Karpas-422 (cell line): ENCODE measurements at regions not wholly inside any gene's neighbourhood (a gene's known extent, or its start where the extent isn't known, plus 50 kb on each side); places are given as distances from the start of the nearest gene placed in this dataset.
"Not testable (repeated sequence)": the region's sequence is repeated elsewhere in the genome, so short reads cannot be mapped to it uniquely, and the experiment has no call there.

ENCODE experiments used
- DNase-seq: peaks from one replicate; pipeline ENCODE4 v3.0.0-alpha.2; 2015
- H2AFZ ChIP-seq: fragments of 200-600 bp; sonication (generic); 2 replicates; pipeline ENCODE4 v1.6.1; 2014; ENCODE audit warnings: antibody characterized with exemption, low read length, mixed read lengths
- H3K27ac ChIP-seq: fragments of 200-600 bp; sonication (generic); 2 replicates; pipeline ENCODE4 v1.5.1; 2014; ENCODE audit warnings: mild to moderate bottlenecking, low read length, moderate library complexity
- H3K27me3 ChIP-seq: fragments of 200-600 bp; sonication (generic); 2 replicates; pipeline ENCODE4 v1.6.1; 2014; ENCODE audit warnings: low read length, mixed read lengths
- H3K36me3 ChIP-seq: fragments of 200-600 bp; sonication (generic); 2 replicates; pipeline ENCODE4 v1.6.1; 2014; ENCODE audit warnings: low read length, mixed read lengths; ENCODE audit not compliant: insufficient read depth
- H3K4me1 ChIP-seq: fragments of 200-600 bp; sonication (generic); 2 replicates; pipeline ENCODE4 v1.6.1; 2014; ENCODE audit warnings: mild to moderate bottlenecking, low read length, mixed read lengths
- H3K4me2 ChIP-seq: fragments of 200-600 bp; sonication (generic); 2 replicates; pipeline ENCODE4 v1.6.1; 2014; ENCODE audit warnings: low read length, low read depth, mild to moderate bottlenecking; ENCODE audit not compliant: poor library complexity, severe bottlenecking
- H3K4me3 ChIP-seq: fragments of 200-600 bp; sonication (generic); 2 replicates; pipeline ENCODE4 v1.5.1; 2014; ENCODE audit warnings: mild to moderate bottlenecking, antibody characterized with exemption, low read length, mixed read lengths
- H3K79me2 ChIP-seq: fragments of 200-600 bp; sonication (generic); 2 replicates; pipeline ENCODE4 v1.6.1; 2014; ENCODE audit warnings: mild to moderate bottlenecking, low read length, mixed read lengths
- H3K9ac ChIP-seq: fragments of 200-600 bp; sonication (generic); 2 replicates; pipeline ENCODE4 v1.6.0; 2014; ENCODE audit warnings: low read length
- H3K9me2 ChIP-seq: fragments of 200-600 bp; sonication (generic), shearing (Covaris generic); replicated peaks from 2 replicates; pipeline ENCODE4 v1.6.0; 2014; ENCODE audit warnings: mild to moderate bottlenecking, low read length, moderate library complexity; ENCODE audit not compliant: insufficient read depth
- H3K9me3 ChIP-seq: fragments of 300-700, 200-600 bp; sonication (generic); 2 replicates; pipeline ENCODE4 v1.6.1; 2014; ENCODE audit warnings: low read length, mixed read lengths
- H4K20me1 ChIP-seq: fragments of 200-600 bp; sonication (generic); 2 replicates; pipeline ENCODE4 v1.6.1; 2014; ENCODE audit warnings: mild to moderate bottlenecking, antibody characterized with exemption, low read length, low read depth; ENCODE audit not compliant: insufficient read depth

DNA sequence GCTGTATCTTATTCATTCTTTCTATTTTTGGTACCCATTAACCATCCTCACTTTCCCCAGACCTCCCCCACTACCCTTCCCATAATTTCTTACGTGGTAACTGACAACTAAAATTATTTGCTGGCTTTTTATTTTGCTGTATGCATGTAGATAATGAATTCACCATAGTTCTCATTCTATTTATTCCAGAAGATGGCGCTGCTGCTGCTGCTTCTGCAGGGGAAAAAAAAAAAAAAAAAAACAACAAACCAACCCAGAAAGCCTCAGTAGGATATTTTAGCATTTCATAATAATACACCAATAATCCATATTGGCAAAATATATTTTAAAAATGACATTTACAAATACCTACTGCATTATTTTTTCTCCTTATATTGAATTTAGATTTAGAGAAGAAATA is 416.6 kb upstream of the MAGEB18 start:
- DNase-seq: peak; percentile 69
- no peak overlapping the region for H2AFZ ChIP-seq
- no peak overlapping the region for H3K4me3 ChIP-seq

DNA sequence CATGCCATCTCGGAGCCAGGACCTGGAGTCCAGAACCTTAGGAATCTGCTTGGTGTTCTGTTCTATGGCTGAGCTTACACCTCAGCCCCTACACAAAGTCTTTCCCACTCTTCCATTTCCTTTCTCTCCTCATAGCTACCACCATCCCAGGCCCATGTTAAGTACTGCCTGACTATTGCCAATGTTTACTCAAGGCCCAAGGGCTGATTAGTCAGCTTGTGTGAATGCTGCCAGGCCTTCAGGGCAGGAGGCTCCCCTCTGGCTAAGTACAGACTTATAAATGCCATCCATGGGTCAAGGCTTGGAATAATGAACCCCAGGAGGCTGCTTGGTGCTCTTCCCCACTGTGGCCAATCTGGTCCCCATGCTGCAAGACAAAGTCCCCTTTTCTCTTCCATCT is 411.6 kb upstream of the MAGEB18 start:
- no peak overlapping the region for H3K27ac ChIP-seq
- H3K9me3 ChIP-seq: no peaks in the 10 kb centered on the region
- no peak for DNase-seq
- H3K36me3 ChIP-seq: no peaks in the 10 kb centered on the region
- no peak overlapping the region for H3K9ac ChIP-seq
- no peaks in the 10 kb centered on the region for H3K79me2 ChIP-seq
- H4K20me1 ChIP-seq: no peaks in the 10 kb centered on the region
- H3K4me1 ChIP-seq: no peaks in the 10 kb centered on the region
- no peaks in the 10 kb centered on the region for H3K9me2 ChIP-seq
- no peak overlapping the region for H3K4me2 ChIP-seq
- no peaks in the 10 kb centered on the region for H3K27me3 ChIP-seq
- no peak overlapping the region for H2AFZ ChIP-seq
- H3K4me3 ChIP-seq: no peak overlapping the region

More for the DNA sequence above, 416.6 kb upstream of the MAGEB18 start:
- Histone ChIP-seq H4K20me1 (no peaks in the 10 kb centered on the region), H3K9me3 (no peaks in the 10 kb centered on the region), H3K27me3 (no peaks in the 10 kb centered on the region), H3K4me2 (no peak overlapping the region), H3K9me2 (no peaks in the 10 kb centered on the region), H3K9ac (no peak overlapping the region), H3K36me3 (no peaks in the 10 kb centered on the region), H3K4me1 (no peaks in the 10 kb centered on the region), H3K27ac (no peak overlapping the region), H3K79me2 (no peaks in the 10 kb centered on the region)

DNA sequence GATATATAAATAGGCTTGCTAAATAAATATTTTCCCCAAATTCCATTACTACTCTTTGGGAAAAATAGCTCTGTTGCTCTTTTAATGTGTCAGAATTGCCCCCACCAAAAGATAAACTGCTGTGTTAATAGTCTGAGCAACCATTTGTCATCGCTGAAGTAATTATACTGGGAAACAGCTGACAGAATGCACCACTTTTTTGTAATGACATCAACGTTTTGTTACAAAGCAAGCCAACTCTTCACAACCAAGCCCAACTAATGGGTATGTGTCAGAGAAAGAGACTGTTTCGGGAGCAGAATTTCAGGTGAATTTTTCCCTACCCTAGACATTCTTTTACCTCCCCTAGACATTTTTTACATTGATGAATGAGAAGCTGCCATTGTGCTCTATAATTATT is 405.0 kb upstream of the MAGEB18 start:
- Histone ChIP-seq H3K4me3 (no peak overlapping the region), H2AFZ (no peak overlapping the region)
- DNase-seq: no peak

DNA sequence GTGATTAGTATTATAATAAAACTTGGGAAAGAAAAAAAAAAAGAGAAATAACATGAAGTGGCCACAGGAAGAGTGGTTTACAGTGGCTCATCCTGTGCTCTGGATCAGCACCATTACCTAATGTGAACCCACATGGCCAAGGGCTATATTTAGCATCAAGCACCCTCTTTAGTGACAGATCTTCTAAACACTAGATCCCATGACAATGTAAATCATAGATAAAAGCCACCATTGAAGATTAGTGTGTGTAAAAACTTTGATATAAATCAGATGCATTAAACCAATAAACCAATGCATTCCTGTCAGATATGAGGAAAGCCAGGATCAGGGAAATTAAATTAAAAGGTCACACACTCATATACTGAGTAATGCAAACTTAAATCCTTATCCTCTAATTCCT is 400.6 kb upstream of the MAGEB18 start:
- no peak overlapping the region for H3K4me3 ChIP-seq
- no peak overlapping the region for H3K9ac ChIP-seq
- H2AFZ ChIP-seq: no peak overlapping the region
- H4K20me1 ChIP-seq: no peaks in the 10 kb centered on the region
- H3K79me2 ChIP-seq: no peaks in the 10 kb centered on the region
- H3K27me3 ChIP-seq: no peaks in the 10 kb centered on the region
- no peaks in the 10 kb centered on the region for H3K4me1 ChIP-seq
- no peak overlapping the region for H3K4me2 ChIP-seq
- no peak for DNase-seq
- no peak overlapping the region for H3K27ac ChIP-seq
- no peaks in the 10 kb centered on the region; the same call in 1 of the 2 replicates for H3K9me3 ChIP-seq
- no peaks in the 10 kb centered on the region for H3K9me2 ChIP-seq
- H3K36me3 ChIP-seq: no peaks in the 10 kb centered on the region

More for the DNA sequence above, 405.0 kb upstream of the MAGEB18 start:
- Histone ChIP-seq H3K4me1 (no peaks in the 10 kb centered on the region), H4K20me1 (no peaks in the 10 kb centered on the region), H3K27ac (no peak overlapping the region), H3K9me3 (no peaks in the 10 kb centered on the region), H3K9ac (no peak overlapping the region), H3K27me3 (no peaks in the 10 kb centered on the region), H3K79me2 (no peaks in the 10 kb centered on the region), H3K9me2 (no peaks in the 10 kb centered on the region), H3K4me2 (no peak overlapping the region), H3K36me3 (no peaks in the 10 kb centered on the region)

DNA sequence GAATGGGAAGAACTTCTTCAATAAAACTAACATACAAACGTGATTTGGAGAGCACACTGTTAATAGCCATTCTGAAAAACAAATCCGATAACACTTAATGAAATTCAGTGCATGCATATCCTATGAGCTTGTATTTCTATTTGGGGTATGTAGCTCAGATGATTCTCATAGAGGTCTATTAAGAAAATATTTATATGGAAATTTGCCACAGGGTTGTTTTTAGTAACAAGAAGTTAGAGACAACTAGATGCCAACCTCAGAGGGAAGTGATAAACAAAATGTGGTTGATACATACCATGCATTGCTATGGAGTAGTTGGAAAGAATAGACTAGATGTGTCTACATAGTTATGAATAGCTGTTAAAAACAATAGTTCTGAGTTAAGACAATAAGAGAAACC is 395.8 kb upstream of the MAGEB18 start:
- Histone ChIP-seq H3K27ac (no peak overlapping the region), H3K36me3 (no peaks in the 10 kb centered on the region), H3K4me1 (no peaks in the 10 kb centered on the region)

DNA sequence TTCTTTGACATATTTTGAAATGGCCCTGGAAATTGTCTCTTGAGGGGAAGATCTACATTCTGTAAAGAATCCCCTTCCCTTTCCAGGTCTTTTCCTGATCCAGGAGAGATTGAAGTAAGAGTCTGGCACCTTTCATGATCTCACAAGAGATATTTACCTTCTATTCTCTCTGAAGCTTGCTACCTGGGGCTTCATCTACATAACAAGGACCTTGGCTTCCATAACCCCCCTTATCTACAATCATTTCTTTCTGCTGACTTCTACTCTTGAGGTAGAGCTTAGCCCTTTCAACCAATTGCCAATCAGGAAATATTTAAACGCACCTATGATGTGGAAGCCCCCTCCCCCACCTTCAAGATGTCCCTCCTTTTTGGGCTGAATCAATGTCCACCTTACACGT is 383.7 kb upstream of the MAGEB18 start:
- Histone ChIP-seq H3K4me2 (no peak overlapping the region), H3K9me3 (peaks cover 3% of the 10 kb centered on the region), H4K20me1 (no peaks in the 10 kb centered on the region), H3K79me2 (no peaks in the 10 kb centered on the region), H3K36me3 (no peaks in the 10 kb centered on the region), H3K9me2 (no peaks in the 10 kb centered on the region), H3K27ac (no peak overlapping the region), H3K4me3 (no peak overlapping the region), H3K9ac (no peak overlapping the region), H3K27me3 (no peaks in the 10 kb centered on the region), H2AFZ (no peak overlapping the region), H3K4me1 (no peaks in the 10 kb centered on the region)
- no peak for DNase-seq

More for the DNA sequence above, 395.8 kb upstream of the MAGEB18 start:
- Histone ChIP-seq H3K4me3 (no peak overlapping the region), H4K20me1 (no peaks in the 10 kb centered on the region), H3K9me2 (no peaks in the 10 kb centered on the region), H3K9me3 (peaks cover 4% of the 10 kb centered on the region; the same call in 1 of the 2 replicates), H3K79me2 (no peaks in the 10 kb centered on the region), H2AFZ (no peak overlapping the region), H3K4me2 (no peak overlapping the region), H3K27me3 (no peaks in the 10 kb centered on the region), H3K9ac (no peak overlapping the region)
- DNase-seq: no peak

DNA sequence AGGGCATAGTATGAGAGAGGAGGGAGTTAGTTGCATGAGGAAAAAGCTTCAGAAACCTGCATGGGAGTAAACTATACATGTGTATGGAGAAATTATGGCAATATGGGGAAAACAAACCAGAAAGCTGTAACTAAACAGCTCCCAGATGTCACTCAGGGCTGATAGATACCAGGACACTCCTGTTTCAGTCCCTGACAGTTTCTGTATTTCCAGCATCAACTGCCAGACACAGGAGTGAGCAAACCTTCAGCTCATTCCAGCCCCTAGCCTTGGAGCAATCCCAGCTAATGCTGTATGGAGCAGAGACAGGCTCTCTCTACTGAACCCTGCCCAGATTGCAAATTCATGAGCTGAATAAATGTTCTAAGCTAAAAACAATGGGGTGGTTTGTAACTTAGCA is 382.9 kb upstream of the MAGEB18 start:
- Histone ChIP-seq H3K36me3 (no peaks in the 10 kb centered on the region), H3K4me3 (no peak overlapping the region), H3K4me1 (no peaks in the 10 kb centered on the region), H3K27me3 (no peaks in the 10 kb centered on the region), H4K20me1 (no peaks in the 10 kb centered on the region), H2AFZ (no peak overlapping the region), H3K27ac (no peak overlapping the region), H3K9me2 (no peaks in the 10 kb centered on the region), H3K9ac (no peak overlapping the region), H3K9me3 (no peaks in the 10 kb centered on the region; the same call in none of the 2 replicates), H3K79me2 (no peaks in the 10 kb centered on the region), H3K4me2 (no peak overlapping the region)
- DNase-seq: no peak

DNA sequence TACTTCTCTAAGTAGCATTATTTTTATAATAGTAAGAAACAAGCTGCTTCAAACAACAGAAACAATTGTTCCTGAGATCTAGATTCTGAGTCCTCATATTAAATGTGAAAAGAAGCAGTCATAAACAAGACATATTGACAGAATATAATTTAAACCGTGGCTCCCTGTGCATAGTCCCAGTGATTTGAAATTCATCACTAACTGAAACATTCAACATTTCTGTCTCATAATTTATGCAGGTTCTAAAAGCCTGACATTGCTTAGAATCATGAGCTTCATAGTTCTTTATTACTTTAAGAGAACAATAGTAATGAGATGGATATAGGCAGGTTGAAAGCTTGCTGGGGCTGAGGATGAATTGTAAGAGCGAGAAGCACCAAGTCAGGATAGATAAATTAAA is 375.5 kb upstream of the MAGEB18 start:
- H3K4me3 ChIP-seq: no peak overlapping the region
- H3K9me2 ChIP-seq: no peaks in the 10 kb centered on the region
- no peaks in the 10 kb centered on the region for H3K79me2 ChIP-seq
- no peak overlapping the region for H3K27ac ChIP-seq
- no peak overlapping the region for H2AFZ ChIP-seq
- H3K36me3 ChIP-seq: no peaks in the 10 kb centered on the region
- no peaks in the 10 kb centered on the region for H3K27me3 ChIP-seq
- H3K9me3 ChIP-seq: peaks cover 13% of the 10 kb centered on the region; the same call in 1 of the 2 replicates
- no peak overlapping the region for H3K9ac ChIP-seq
- no peaks in the 10 kb centered on the region for H4K20me1 ChIP-seq
- H3K4me2 ChIP-seq: no peak overlapping the region
- H3K4me1 ChIP-seq: no peaks in the 10 kb centered on the region
- DNase-seq: no peak

DNA sequence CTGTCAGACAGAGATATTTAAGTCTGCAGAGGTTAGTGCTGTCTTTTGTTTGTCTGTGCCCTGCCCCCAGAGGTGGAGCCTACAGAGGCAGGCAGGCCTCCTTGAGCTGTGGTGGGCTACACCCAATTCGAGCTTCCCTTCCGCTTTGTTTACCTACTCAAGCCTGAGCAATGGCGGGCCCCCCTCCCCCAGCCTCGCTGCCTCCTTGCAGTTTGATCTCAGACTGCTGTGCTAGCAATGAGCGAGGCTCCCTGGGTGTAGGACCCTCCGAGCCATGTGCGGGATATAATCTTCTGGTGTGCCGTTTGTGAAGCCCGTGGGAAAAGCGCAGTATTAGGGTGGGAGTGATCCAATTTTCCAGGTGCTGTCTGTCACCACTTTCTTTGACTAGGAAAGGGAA is 366.3 kb upstream of the MAGEB18 start:
- H2AFZ ChIP-seq, H3K4me3 ChIP-seq, H3K9me2 ChIP-seq, H3K4me1 ChIP-seq, H3K79me2 ChIP-seq, H3K27me3 ChIP-seq, H3K4me2 ChIP-seq, H3K9ac ChIP-seq, H3K27ac ChIP-seq, H3K36me3 ChIP-seq, H3K9me3 ChIP-seq, H4K20me1 ChIP-seq, DNase-seq: not testable (repeated sequence)
